Mesothelial cell of epicardium (in vitro differentiated cells): ENCODE measurements at regions not wholly inside any gene's neighbourhood (a gene's known extent, or its start where the extent isn't known, plus 50 kb on each side); places are given as distances from the start of the nearest gene placed in this dataset.

ENCODE experiments used
- DNase-seq, 2 experiments: peaks; one replicate each; pipeline ENCODE4 v3.0.0; 2021; ENCODE audit warnings: low spot score in 2 of 2; ENCODE audit not compliant: unreplicated experiment in 2 of 2
- H3K27ac Mint-ChIP-seq: 2 replicates; pipeline ENCODE4 v1.8.0; 2021; ENCODE audit warnings: mixed read lengths
- H3K27me3 Mint-ChIP-seq: 2 replicates; pipeline ENCODE4 v1.8.0; 2021; ENCODE audit warnings: low read depth, mixed read lengths
- H3K36me3 Mint-ChIP-seq: 2 replicates; pipeline ENCODE4 v1.8.0; 2021; ENCODE audit warnings: mixed read lengths
- H3K4me1 Mint-ChIP-seq: 2 replicates; pipeline ENCODE4 v1.8.0; 2021; ENCODE audit warnings: mixed read lengths
- H3K4me3 Mint-ChIP-seq: 2 replicates; pipeline ENCODE4 v1.8.0; 2021; ENCODE audit warnings: mild to moderate bottlenecking, moderate library complexity, mixed read lengths
- H3K9me3 Mint-ChIP-seq: 2 replicates; pipeline ENCODE4 v1.8.0; 2021; ENCODE audit warnings: mixed read lengths
- CTCF ChIP-seq: fragments of 200-600 bp; sonication (generic); IDR thresholded peaks from one replicate; pipeline ENCODE4 v1.5.0; 2021; ENCODE audit warnings: antibody characterized with exemption; ENCODE audit not compliant: unreplicated experiment

- TF ChIP-seq CTCF = no peak
- Mint-ChIP-seq H3K4me1 (peaks cover 24% of the 10 kb centered on the region), H3K27ac (peak overlapping the region; percentile 90), H3K27me3 (no peaks in the 10 kb centered on the region), H3K4me3 (no peak overlapping the region), H3K9me3 (peaks cover 3% of the 10 kb centered on the region), H3K36me3 (no peaks in the 10 kb centered on the region)
- DNase-seq = no peak
Observed at GRCh38 chr6:133645966-133646740, 242.8 kb upstream of the TCF21 start.

- H3K9me3 Mint-ChIP-seq = peaks cover 3% of the 10 kb centered on the region
- no peaks in the 10 kb centered on the region for H3K27me3 Mint-ChIP-seq
- no peak overlapping the region for H3K27ac Mint-ChIP-seq
- peaks cover 23% of the 10 kb centered on the region for H3K4me1 Mint-ChIP-seq
- H3K36me3 Mint-ChIP-seq = no peaks in the 10 kb centered on the region
- H3K4me3 Mint-ChIP-seq = no peak overlapping the region
- no peak for DNase-seq
- TF ChIP-seq CTCF = no peak
Observed at GRCh38 chr6:133648581-133648980, 240.3 kb upstream of the TCF21 start.

DNA sequence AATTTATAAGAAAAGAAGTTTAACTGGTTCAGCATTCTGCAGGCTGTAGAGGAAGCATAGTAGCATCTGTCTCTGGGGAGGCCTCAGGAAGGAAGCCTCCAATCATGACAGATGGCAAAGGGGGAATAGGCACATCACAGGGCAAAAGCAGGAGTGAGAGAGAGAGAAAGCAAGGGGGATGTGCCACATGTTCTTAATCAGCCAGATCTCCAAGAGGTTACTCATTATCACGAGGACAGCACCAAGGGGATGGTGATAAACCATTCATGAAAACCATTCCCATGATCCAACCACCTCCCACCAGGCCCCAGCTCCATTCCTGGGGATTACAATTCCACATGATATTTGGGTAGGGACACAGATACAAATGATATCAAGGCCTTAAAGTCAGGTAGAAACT is 217.5 kb upstream of the TCF21 start:
- no peak for TF ChIP-seq CTCF
- Mint-ChIP-seq H3K36me3 (no peaks in the 10 kb centered on the region), H3K27me3 (no peaks in the 10 kb centered on the region), H3K9me3 (no peaks in the 10 kb centered on the region), H3K27ac (no peak overlapping the region), H3K4me3 (no peak overlapping the region), H3K4me1 (peaks cover 12% of the 10 kb centered on the region)
- DNase-seq = no peak

GRCh38 chr6:133673056-133673455 is 215.9 kb upstream of the TCF21 start:
- H3K27me3 Mint-ChIP-seq = no peaks in the 10 kb centered on the region

DNA sequence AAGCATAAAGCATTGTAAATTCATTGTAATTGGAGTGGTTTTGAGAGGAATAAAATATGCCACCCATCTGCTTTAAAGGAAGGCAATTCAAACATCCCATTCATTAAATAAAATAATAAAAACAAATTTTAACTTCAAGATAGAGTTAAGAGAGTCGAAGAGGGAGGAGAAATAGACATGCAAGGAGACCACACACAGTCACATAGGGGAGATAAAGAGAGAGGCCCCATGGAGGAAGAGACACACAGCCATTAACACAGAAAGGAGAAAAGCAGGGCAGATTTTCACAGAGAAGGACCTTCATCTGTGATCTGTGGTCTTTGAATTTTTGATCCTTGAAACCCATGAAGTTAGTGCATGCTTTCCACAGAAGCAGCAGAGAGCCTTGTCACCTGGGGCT is 214.3 kb upstream of the TCF21 start:
- H3K36me3 Mint-ChIP-seq = no peaks in the 10 kb centered on the region
- DNase-seq = no peak
- no peaks in the 10 kb centered on the region for H3K27me3 Mint-ChIP-seq
- H3K4me3 Mint-ChIP-seq = no peak overlapping the region
- no peak overlapping the region for H3K27ac Mint-ChIP-seq
- no peak for TF ChIP-seq CTCF
- no peaks in the 10 kb centered on the region for H3K9me3 Mint-ChIP-seq
- H3K4me1 Mint-ChIP-seq = peaks cover 12% of the 10 kb centered on the region

More at GRCh38 chr6:133673056-133673455, 215.9 kb upstream of the TCF21 start:
- no peak for TF ChIP-seq CTCF
- peaks cover 12% of the 10 kb centered on the region for H3K4me1 Mint-ChIP-seq
- no peak overlapping the region for H3K27ac Mint-ChIP-seq
- H3K36me3 Mint-ChIP-seq = no peaks in the 10 kb centered on the region
- no peak for DNase-seq
- no peak overlapping the region for H3K4me3 Mint-ChIP-seq
- H3K9me3 Mint-ChIP-seq = no peaks in the 10 kb centered on the region

GRCh38 chr6:133680994-133681393 is 207.9 kb upstream of the TCF21 start:
- Mint-ChIP-seq H3K4me1 (peaks cover 15% of the 10 kb centered on the region), H3K27ac (no peak overlapping the region)
- no peak for DNase-seq

More at GRCh38 chr6:133680994-133681393, 207.9 kb upstream of the TCF21 start:
- Mint-ChIP-seq H3K27me3 (no peaks in the 10 kb centered on the region), H3K36me3 (no peaks in the 10 kb centered on the region), H3K4me3 (no peak overlapping the region), H3K9me3 (no peaks in the 10 kb centered on the region)
- no peak for TF ChIP-seq CTCF
